Left ventricle myocardium inferior (tissue), 1 donor: ENCODE measurements at regions not wholly inside any gene's neighbourhood (a gene's known extent, or its start where the extent isn't known, plus 50 kb on each side); places are given as distances from the start of the nearest gene placed in this dataset.
"Not testable (repeated sequence)": the region's sequence is repeated elsewhere in the genome, so short reads cannot be mapped to it uniquely, and the experiment has no call there.

Experiments used
- DNase-seq: peaks from one replicate; pipeline ENCODE4 v3.0.0-alpha.2; 2020
- H3K27ac ChIP-seq: fragments of 200-600 bp; replicated peaks from 2 replicates; pipeline ENCODE4 v1.8.0; 2021
- H3K27me3 ChIP-seq: fragments of 200-600 bp; 2 replicates; pipeline ENCODE4 v1.8.0; 2021; ENCODE audit warnings: low read depth
- H3K36me3 ChIP-seq: fragments of 200-600 bp; 2 replicates; pipeline ENCODE4 v1.8.0; 2021
- H3K4me1 ChIP-seq: fragments of 200-600 bp; 2 replicates; pipeline ENCODE4 v1.8.0; 2021
- H3K4me3 ChIP-seq: fragments of 200-600 bp; 2 replicates; pipeline ENCODE4 v1.8.0; 2021; ENCODE audit warnings: mild to moderate bottlenecking, moderate library complexity
- H3K9me3 ChIP-seq: fragments of 200-600 bp; replicated peaks from 2 replicates; pipeline ENCODE4 v1.8.0; 2021
- CTCF ChIP-seq: fragments of 200-600 bp; IDR thresholded peaks from 2 replicates; pipeline ENCODE4 v1.8.0; 2021; ENCODE audit warnings: antibody characterized with exemption, mild to moderate bottlenecking, borderline replicate concordance
- intact Hi-C: fragments of 100-400 bp; cut with micrococcal nuclease; formaldehyde crosslinking; loops from one replicate; pipeline ENCODE4 v1.11.0; 2022
- donor health status: DM: no; HTN: yes; CAD: no; lungs with severe emphysema.

DNA sequence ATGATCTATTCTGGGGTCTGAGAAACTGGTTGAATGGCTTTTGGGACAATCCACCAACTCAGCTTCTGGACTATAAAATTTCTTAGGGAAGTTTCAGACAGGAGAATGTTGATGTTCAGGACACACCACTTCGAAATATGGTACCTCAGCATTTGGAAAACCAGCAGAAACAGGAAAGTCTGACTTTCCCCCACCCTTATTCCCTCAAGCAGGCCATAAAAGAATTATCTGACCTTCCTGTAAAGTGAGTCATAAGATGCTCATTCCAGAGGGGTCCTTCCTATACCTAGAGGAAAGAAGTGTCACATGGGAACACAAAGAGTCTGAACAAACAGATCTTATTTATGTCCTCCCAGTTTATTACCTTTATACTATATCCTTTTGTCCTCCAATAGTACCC, 415.0 kb downstream of the CPS1 start:
- Histone ChIP-seq H3K4me3 (no peak overlapping the region), H3K27me3 (no peaks in the 10 kb centered on the region), H3K36me3 (no peaks in the 10 kb centered on the region), H3K9me3 (no peaks in the 10 kb centered on the region), H3K4me1 (no peaks in the 10 kb centered on the region), H3K27ac (no peak overlapping the region)
- intact Hi-C loops: no loop called here
- no peak for DNase-seq
- no peak for TF ChIP-seq CTCF

DNA sequence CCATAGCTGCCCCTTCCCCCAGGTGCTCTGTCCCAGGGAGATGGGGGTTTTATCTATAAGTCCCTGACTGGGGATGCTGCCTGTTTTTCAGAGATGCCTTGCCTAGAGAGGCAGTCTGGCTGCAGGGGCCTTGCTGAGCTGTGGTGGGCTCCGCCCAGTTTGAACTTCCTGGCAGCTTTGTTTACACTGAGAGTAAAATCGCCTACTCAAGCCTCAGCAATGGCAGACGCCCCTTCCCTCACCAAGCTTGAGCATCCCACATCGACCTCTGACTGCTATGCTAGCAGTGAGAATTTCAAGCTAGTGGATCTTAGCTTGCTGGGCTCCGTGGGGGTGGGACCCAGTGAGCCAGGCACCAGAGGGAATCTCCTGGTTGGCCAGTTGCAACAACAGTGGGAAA, 430.4 kb downstream of the CPS1 start:
- H3K36me3 ChIP-seq, H3K27ac ChIP-seq, DNase-seq, H3K4me1 ChIP-seq, H3K4me3 ChIP-seq, intact Hi-C loops, H3K27me3 ChIP-seq: not testable (repeated sequence)
- peaks cover 13% of the 10 kb centered on the region for H3K9me3 ChIP-seq

DNA sequence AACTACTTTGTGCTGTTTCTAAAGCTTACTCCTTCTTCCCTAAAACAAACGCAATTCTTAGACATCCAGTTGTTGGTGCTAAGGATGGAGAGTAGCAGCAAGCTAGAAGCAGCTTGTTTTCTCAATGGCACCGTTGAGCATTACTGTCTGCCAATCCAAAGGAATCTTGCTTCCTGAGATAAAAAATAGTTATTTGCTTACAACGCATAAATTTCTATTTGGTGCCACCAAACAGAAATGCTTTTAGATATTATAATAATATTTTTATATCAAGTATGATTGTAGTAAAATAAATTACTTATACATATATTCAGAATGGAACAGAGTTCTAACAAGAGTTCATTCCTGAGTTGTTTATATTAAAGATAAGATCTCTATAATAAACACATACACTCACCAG, 434.7 kb downstream of the CPS1 start:
- no peaks in the 10 kb centered on the region for H3K27me3 ChIP-seq
- no peaks in the 10 kb centered on the region for H3K4me1 ChIP-seq
- H3K36me3 ChIP-seq: no peaks in the 10 kb centered on the region
- DNase-seq: no peak
- peaks cover 31% of the 10 kb centered on the region for H3K9me3 ChIP-seq
- H3K4me3 ChIP-seq: no peak overlapping the region
- no peak for TF ChIP-seq CTCF
- H3K27ac ChIP-seq: no peak overlapping the region
- intact Hi-C loops: no loop called here

- DNase-seq: no peak
- Histone ChIP-seq H3K27me3 (no peaks in the 10 kb centered on the region), H3K4me1 (no peaks in the 10 kb centered on the region), H3K4me3 (no peak overlapping the region), H3K9me3 (peaks cover 31% of the 10 kb centered on the region), H3K27ac (no peak overlapping the region), H3K36me3 (no peaks in the 10 kb centered on the region)
- TF ChIP-seq CTCF: no peak
- intact Hi-C loops: no loop called here
Observed at GRCh38 chr2:210994104-210994503, 437.7 kb downstream of the CPS1 start.

DNA sequence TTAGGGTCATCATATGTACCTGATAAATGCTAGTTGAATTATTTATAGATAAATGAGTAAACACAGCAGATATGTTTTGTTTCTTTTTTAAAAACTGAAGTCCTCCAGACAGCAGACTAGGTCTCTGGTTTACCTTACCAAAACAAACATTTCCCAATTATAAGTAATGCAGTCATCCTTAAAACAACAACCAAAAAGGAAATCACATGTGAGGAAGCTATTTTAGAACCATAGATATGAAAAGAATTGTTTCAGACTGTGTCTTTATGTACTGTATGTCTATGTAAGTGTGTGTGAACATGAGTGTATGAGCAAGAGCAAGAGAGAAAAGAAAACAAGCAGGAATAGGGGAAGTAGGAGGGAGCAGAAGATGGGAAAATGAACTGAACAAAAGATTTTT, 441.0 kb downstream of the CPS1 start:
- Histone ChIP-seq H3K27ac (no peak overlapping the region), H3K27me3 (no peaks in the 10 kb centered on the region), H3K4me1 (no peaks in the 10 kb centered on the region), H3K4me3 (no peak overlapping the region), H3K36me3 (no peaks in the 10 kb centered on the region), H3K9me3 (peaks cover 24% of the 10 kb centered on the region)
- no peak for TF ChIP-seq CTCF
- intact Hi-C loops: no loop called here
- DNase-seq: no peak

DNA sequence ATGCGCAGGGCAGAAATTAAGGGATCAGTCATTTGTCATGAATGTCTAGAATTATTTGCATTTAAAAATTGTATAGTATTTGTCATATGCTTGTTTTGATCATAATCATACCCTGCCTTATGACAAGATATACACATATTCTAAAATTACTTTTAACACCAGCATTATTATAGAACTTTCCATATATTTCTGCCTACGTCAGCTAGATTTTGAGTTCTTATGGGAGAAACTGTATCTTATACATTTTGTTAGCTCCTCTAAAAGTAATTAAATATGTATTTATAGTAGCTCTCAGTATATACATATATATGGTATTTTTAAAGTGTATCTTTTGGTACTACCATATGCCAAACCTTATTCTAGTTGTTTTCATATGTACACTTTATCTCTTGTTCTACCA, 441.9 kb downstream of the CPS1 start:
- Histone ChIP-seq H3K4me1 (no peaks in the 10 kb centered on the region), H3K27me3 (no peaks in the 10 kb centered on the region), H3K9me3 (peaks cover 14% of the 10 kb centered on the region), H3K27ac (no peak overlapping the region), H3K36me3 (no peaks in the 10 kb centered on the region), H3K4me3 (no peak overlapping the region)
- no peak for DNase-seq
- no peak for TF ChIP-seq CTCF
- intact Hi-C loops: no loop called here
